Right lobe of liver (tissue), 4 donors: ENCODE measurements at regions not wholly inside any gene's neighbourhood (a gene's known extent, or its start where the extent isn't known, plus 50 kb on each side); places are given as distances from the start of the nearest gene placed in this dataset.

ENCODE experiments used
- POLR2A ChIP-seq: fragments of 450-650 bp; IDR thresholded peaks from one replicate; pipeline ENCODE4 v1.6.1; 2017; ENCODE audit warnings: antibody characterized with exemption, mild to moderate bottlenecking
- TF ChIP-seq, protein P1 (sequence below), 4 donors: fragments of 200-600 bp in 3 of 4; fragments of 450-650 bp in 1 of 4; IDR thresholded peaks; one replicate each; pipeline versions ENCODE4 v1.5.1 to v1.8.0; 2016 to 2022; ENCODE audit warnings: antibody characterized with exemption in 4 of 4, mild to moderate bottlenecking in 2 of 4
- donor health status: DM: no; HTN: no; CAD: no.
- donor health status: DM: no; HTN: no; CAD: no.
- donor health status: DM: no; HTN: yes; CAD: no.

DNA sequence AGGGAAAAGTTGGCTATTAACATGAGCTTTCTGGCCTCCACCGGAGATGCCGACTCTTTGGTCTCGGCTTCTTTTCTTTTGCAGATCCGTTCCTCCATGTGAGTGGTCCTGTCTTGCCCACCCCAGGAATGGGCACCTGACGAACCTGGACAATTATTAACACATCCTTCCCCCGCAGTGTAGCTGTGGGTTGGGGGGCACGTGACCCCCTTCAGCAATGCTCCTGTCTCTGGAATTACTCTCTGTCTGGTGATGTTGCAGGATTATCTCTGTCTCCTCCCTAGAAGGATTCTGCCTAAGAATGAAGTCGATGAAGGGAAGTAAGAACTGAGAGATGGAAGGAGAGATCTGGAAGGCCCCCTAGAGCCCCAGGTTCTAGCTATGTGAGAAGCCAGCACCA lies 115.2 kb upstream of the NPAS2 start:
- TF ChIP-seq, protein P1, sequence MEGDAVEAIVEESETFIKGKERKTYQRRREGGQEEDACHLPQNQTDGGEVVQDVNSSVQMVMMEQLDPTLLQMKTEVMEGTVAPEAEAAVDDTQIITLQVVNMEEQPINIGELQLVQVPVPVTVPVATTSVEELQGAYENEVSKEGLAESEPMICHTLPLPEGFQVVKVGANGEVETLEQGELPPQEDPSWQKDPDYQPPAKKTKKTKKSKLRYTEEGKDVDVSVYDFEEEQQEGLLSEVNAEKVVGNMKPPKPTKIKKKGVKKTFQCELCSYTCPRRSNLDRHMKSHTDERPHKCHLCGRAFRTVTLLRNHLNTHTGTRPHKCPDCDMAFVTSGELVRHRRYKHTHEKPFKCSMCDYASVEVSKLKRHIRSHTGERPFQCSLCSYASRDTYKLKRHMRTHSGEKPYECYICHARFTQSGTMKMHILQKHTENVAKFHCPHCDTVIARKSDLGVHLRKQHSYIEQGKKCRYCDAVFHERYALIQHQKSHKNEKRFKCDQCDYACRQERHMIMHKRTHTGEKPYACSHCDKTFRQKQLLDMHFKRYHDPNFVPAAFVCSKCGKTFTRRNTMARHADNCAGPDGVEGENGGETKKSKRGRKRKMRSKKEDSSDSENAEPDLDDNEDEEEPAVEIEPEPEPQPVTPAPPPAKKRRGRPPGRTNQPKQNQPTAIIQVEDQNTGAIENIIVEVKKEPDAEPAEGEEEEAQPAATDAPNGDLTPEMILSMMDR (IDR thresholded peaks at IDR 0.05) = no peak
- TF ChIP-seq POLR2A = no peak
